Keratinocyte (primary cell): ENCODE measurements at regions not wholly inside any gene's neighbourhood (a gene's known extent, or its start where the extent isn't known, plus 50 kb on each side); places are given as distances from the start of the nearest gene placed in this dataset.

ENCODE experiments used
- DNase-seq: peaks from one replicate; pipeline ENCODE4 v3.0.0-alpha.2; 2011; ENCODE audit warnings: low read depth, missing footprints, low spot score
- FAIRE-seq: peaks from 2 replicates; lab custom pipeline; 2011; peaks lifted over from hg19 to GRCh38; lab: Jason Lieb, UNC
- H2AFZ ChIP-seq: 2 replicates; pipeline ENCODE4 v1.6.0; 2012; ENCODE audit warnings: low read length, control low read depth, inconsistent platforms; ENCODE audit not compliant: control insufficient read depth
- H3K27ac ChIP-seq: 2 replicates; pipeline ENCODE4 v1.5.1; 2011; ENCODE audit warnings: low read length; ENCODE audit not compliant: control insufficient read depth, insufficient read depth
- H3K27me3 ChIP-seq: 3 replicates; pipeline ENCODE4 v1.6.0; 2011; ENCODE audit warnings: low read length; ENCODE audit not compliant: control insufficient read depth, insufficient read depth; ENCODE audit errors: extremely low read depth
- H3K36me3 ChIP-seq, 2 experiments: 2 replicates in 1 of 2; 3 replicates in 1 of 2; pipeline ENCODE4 v1.5.1; 2011; ENCODE audit warnings: low read length in 2 of 2, mild to moderate bottlenecking in 1 of 2; ENCODE audit not compliant: control insufficient read depth in 2 of 2, insufficient read depth in 2 of 2; ENCODE audit errors: extremely low read depth in 1 of 2
- H3K4me1 ChIP-seq: 3 replicates; pipeline ENCODE4 v1.5.1; 2011; ENCODE audit warnings: low read length; ENCODE audit not compliant: control insufficient read depth, insufficient read depth; ENCODE audit errors: extremely low read depth
- H3K4me2 ChIP-seq: 3 replicates; pipeline ENCODE4 v1.6.0; 2011; ENCODE audit warnings: low read depth, low read length; ENCODE audit not compliant: control insufficient read depth, insufficient read depth; ENCODE audit errors: extremely low read depth
- H3K4me3 ChIP-seq, 3 experiments: fragments of 200-600 bp in 1 of 3; sonication (generic) in 1 of 3; 2 replicates in 2 of 3; 3 replicates in 1 of 3; pipeline ENCODE4 v1.5.1; 2011 to 2016; ENCODE audit warnings: low read length in 3 of 3, mild to moderate bottlenecking in 3 of 3, control low read depth in 2 of 3, inconsistent platforms in 1 of 3, low read depth in 1 of 3, mixed read lengths in 1 of 3, mixed run types in 1 of 3, moderate library complexity in 1 of 3; ENCODE audit not compliant: control insufficient read depth in 2 of 3, insufficient read depth in 2 of 3; ENCODE audit errors: extremely low read depth in 1 of 3
- H3K79me2 ChIP-seq: 2 replicates; pipeline ENCODE4 v1.6.0; 2012; ENCODE audit warnings: low read length; ENCODE audit not compliant: control insufficient read depth, insufficient read depth
- H3K9ac ChIP-seq: 3 replicates; pipeline ENCODE4 v1.6.0; 2011; ENCODE audit warnings: low read length; ENCODE audit not compliant: control insufficient read depth, insufficient read depth; ENCODE audit errors: extremely low read depth
- H3K9me1 ChIP-seq: 3 replicates; pipeline ENCODE4 v1.6.0; 2011; ENCODE audit warnings: low read length; ENCODE audit not compliant: control insufficient read depth, insufficient read depth; ENCODE audit errors: extremely low read depth
- H3K9me3 ChIP-seq: 2 replicates; pipeline ENCODE4 v1.5.1; 2012; ENCODE audit warnings: low read depth, low read length; ENCODE audit not compliant: control insufficient read depth
- H4K20me1 ChIP-seq: 3 replicates; pipeline ENCODE4 v1.6.0; 2011; ENCODE audit warnings: low read length; ENCODE audit not compliant: control insufficient read depth, insufficient read depth; ENCODE audit errors: extremely low read depth
- EZH2 ChIP-seq: IDR thresholded peaks from one replicate; pipeline ENCODE4 v1.6.1; 2012; ENCODE audit warnings: inconsistent platforms, mild to moderate bottlenecking, low read length, moderate library complexity
- dilution Hi-C: fragments of 300-500 bp; cut with MboI; formaldehyde crosslinking; loops from one replicate; pipeline ENCODE4 v1.7.0; 2020; ENCODE audit warnings: low sequenced_read_pairs; ENCODE audit not compliant: extremely low pct_ligation_motif_present
- TF ChIP-seq, protein P1 (sequence below), 3 experiments: IDR thresholded peaks in 1 of 3; conservative IDR thresholded peaks in 1 of 3; optimal IDR thresholded peaks in 1 of 3; 2 replicates in 2 of 3; 3 replicates in 1 of 3; pipeline versions ENCODE3 to v1.5.1; 2011; ENCODE audit warnings: low read length in 3 of 3, mild to moderate bottlenecking in 3 of 3, moderate library complexity in 2 of 3, control low read depth in 1 of 3, inconsistent platforms in 1 of 3; ENCODE audit not compliant: insufficient read depth in 2 of 3; ENCODE audit errors: extremely low read depth in 1 of 3

DNA sequence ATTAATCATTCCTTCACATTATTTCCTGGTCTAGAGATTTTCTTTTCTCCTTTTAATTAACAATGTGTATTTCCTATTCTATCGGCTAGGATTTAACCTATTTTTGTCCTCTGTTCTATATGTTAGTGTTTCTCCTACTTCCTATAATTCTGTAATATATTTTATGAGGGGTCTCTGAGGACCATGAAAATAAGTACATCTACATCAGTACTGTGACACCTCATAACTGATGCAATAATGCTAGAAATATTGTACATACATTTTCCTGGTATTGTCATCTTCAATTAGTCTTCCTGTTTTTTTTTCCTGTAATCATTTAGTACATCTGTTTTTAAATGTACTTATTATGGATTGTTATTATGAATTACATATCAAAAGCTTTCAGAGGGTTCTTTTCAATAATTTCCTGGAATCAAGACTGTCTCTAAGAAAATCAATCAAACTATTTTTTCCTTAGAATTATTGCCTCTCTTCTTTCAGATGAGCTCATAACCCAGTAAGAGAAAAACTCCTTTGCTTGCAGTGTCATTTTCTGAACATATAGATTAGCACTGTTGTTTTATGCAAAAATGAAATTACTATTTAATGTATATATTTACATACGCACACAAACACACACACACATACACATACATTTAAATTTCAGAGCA is 1004.3 kb downstream of the SLITRK5 start:
- no peak for FAIRE-seq
- no peak for DNase-seq
- Histone ChIP-seq H3K4me2 (no peak overlapping the region), H3K27me3 (no peaks in the 10 kb centered on the region), H3K4me3 (no peak overlapping the region), H3K9me3 (no peaks in the 10 kb centered on the region), H3K36me3 (no peaks in the 10 kb centered on the region), H3K27ac (no peak overlapping the region), H3K9ac (no peak overlapping the region), H4K20me1 (no peaks in the 10 kb centered on the region), H3K4me1 (no peaks in the 10 kb centered on the region), H2AFZ (no peak overlapping the region), H3K9me1 (no peaks in the 10 kb centered on the region), H3K79me2 (no peaks in the 10 kb centered on the region)
- dilution Hi-C loops: no loop called here
- TF ChIP-seq, protein P1, sequence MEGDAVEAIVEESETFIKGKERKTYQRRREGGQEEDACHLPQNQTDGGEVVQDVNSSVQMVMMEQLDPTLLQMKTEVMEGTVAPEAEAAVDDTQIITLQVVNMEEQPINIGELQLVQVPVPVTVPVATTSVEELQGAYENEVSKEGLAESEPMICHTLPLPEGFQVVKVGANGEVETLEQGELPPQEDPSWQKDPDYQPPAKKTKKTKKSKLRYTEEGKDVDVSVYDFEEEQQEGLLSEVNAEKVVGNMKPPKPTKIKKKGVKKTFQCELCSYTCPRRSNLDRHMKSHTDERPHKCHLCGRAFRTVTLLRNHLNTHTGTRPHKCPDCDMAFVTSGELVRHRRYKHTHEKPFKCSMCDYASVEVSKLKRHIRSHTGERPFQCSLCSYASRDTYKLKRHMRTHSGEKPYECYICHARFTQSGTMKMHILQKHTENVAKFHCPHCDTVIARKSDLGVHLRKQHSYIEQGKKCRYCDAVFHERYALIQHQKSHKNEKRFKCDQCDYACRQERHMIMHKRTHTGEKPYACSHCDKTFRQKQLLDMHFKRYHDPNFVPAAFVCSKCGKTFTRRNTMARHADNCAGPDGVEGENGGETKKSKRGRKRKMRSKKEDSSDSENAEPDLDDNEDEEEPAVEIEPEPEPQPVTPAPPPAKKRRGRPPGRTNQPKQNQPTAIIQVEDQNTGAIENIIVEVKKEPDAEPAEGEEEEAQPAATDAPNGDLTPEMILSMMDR (optimal IDR thresholded peaks at IDR 0.05 in 1 of 3, IDR thresholded peaks at IDR 0.05 in 1 of 3, conservative IDR thresholded peaks at IDR 0.05 in 1 of 3; ENCODE audit: extremely low read depth in 1 of 3, insufficient read depth in 2 of 3, low read length in 3 of 3): no peak
- no peak for TF ChIP-seq EZH2

DNA sequence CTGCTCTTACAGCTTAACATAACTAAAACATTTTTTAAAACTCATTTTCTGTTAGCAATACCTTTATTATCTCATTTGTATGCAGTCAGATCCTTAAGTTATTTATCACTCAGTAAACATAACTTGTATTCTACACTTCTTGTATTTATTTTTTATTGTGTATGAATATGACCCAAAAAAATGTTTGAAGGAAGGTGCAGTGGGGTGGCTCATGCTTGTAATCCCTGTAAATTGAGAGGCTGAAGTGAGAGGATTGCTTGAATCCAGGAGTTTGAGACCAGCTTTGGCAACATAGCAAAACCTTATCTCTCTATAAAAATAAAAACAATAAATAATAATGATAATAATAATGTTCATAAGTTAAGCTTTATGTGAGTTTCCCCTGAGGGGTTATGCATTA is 1004.8 kb downstream of the SLITRK5 start:
- no peak for FAIRE-seq
- TF ChIP-seq, protein P1 (optimal IDR thresholded peaks at IDR 0.05 in 1 of 3, IDR thresholded peaks at IDR 0.05 in 1 of 3, conservative IDR thresholded peaks at IDR 0.05 in 1 of 3; ENCODE audit: extremely low read depth in 1 of 3, insufficient read depth in 2 of 3, low read length in 3 of 3): no peak
- TF ChIP-seq EZH2: no peak
- Histone ChIP-seq H3K9me1 (no peaks in the 10 kb centered on the region), H3K4me3 (no peak overlapping the region), H3K79me2 (no peaks in the 10 kb centered on the region), H4K20me1 (no peaks in the 10 kb centered on the region), H3K36me3 (no peaks in the 10 kb centered on the region), H3K27ac (no peak overlapping the region), H3K9ac (no peak overlapping the region), H3K4me1 (no peaks in the 10 kb centered on the region), H2AFZ (no peak overlapping the region), H3K27me3 (no peaks in the 10 kb centered on the region), H3K4me2 (no peak overlapping the region), H3K9me3 (no peaks in the 10 kb centered on the region)
- no peak for DNase-seq
- dilution Hi-C loops: no loop called here
